Right renal pelvis (tissue), 4 donors: ENCODE measurements at regions not wholly inside any gene's neighbourhood (a gene's known extent, or its start where the extent isn't known, plus 50 kb on each side); places are given as distances from the start of the nearest gene placed in this dataset.

Source experiments
- DNase-seq, 4 donors: peaks; one replicate each; pipeline ENCODE4 v3.0.0-alpha.2; 2013; ENCODE audit warnings: low read depth in 4 of 4, low spot score in 3 of 4, missing footprints in 1 of 4

GRCh38 chr4:32061916-32062315, 1341.7 kb downstream of the PCDH7 start:
- no peak for DNase-seq

- no peak for DNase-seq
Measured at GRCh38 chr4:32073542-32073941, 1353.4 kb downstream of the PCDH7 start.

- no peak for DNase-seq
Measured at GRCh38 chr4:32087211-32087610, 1367.0 kb downstream of the PCDH7 start.

- no peak for DNase-seq
Measured at GRCh38 chr4:32094987-32095386, 1374.8 kb downstream of the PCDH7 start.

- DNase-seq: no peak
Measured at GRCh38 chr4:32102896-32103295, 1382.7 kb downstream of the PCDH7 start.

GRCh38 chr4:32106767-32107166, 1386.6 kb downstream of the PCDH7 start:
- no peak for DNase-seq

- no peak for DNase-seq
Measured at GRCh38 chr4:32112891-32113290, 1392.7 kb downstream of the PCDH7 start.

- no peak for DNase-seq
Measured at GRCh38 chr4:32117693-32118092, 1397.5 kb downstream of the PCDH7 start.

- no peak for DNase-seq
Measured at GRCh38 chr4:32119907-32120306, 1399.7 kb downstream of the PCDH7 start.

- DNase-seq: no peak
Measured at GRCh38 chr4:32128549-32128948, 1408.4 kb downstream of the PCDH7 start.

GRCh38 chr4:32129967-32130366, 1409.8 kb downstream of the PCDH7 start:
- no peak for DNase-seq

- DNase-seq: no peak
Measured at GRCh38 chr4:32133141-32133540, 1413.0 kb downstream of the PCDH7 start.

- no peak for DNase-seq
Measured at GRCh38 chr4:32133734-32134133, 1413.6 kb downstream of the PCDH7 start.

- no peak for DNase-seq
Measured at GRCh38 chr4:32135642-32136041, 1415.5 kb downstream of the PCDH7 start.

- DNase-seq: no peak
Measured at GRCh38 chr4:32136081-32136787, 1416.1 kb downstream of the PCDH7 start.

- DNase-seq: no peak
Measured at GRCh38 chr4:32140636-32141035, 1420.5 kb downstream of the PCDH7 start.

GRCh38 chr4:32142075-32142474, 1421.9 kb downstream of the PCDH7 start:
- DNase-seq: no peak

- no peak for DNase-seq
Measured at GRCh38 chr4:32145987-32146386, 1425.8 kb downstream of the PCDH7 start.

- DNase-seq: no peak
Measured at GRCh38 chr4:32147446-32148085, 1427.4 kb downstream of the PCDH7 start.

GRCh38 chr4:32148111-32148666, 1428.0 kb downstream of the PCDH7 start:
- peak; percentile 5 to 22 (median 19) for DNase-seq

- DNase-seq: no peak
Measured at GRCh38 chr4:32158961-32159360, 1438.8 kb downstream of the PCDH7 start.

- no peak for DNase-seq
Measured at GRCh38 chr4:32161392-32161791, 1441.2 kb downstream of the PCDH7 start.
